Left ventricle myocardium superior (tissue), 1 donor: ENCODE measurements at regions not wholly inside any gene's neighbourhood (a gene's known extent, or its start where the extent isn't known, plus 50 kb on each side); places are given as distances from the start of the nearest gene placed in this dataset.
"Not testable (repeated sequence)": the region's sequence is repeated elsewhere in the genome, so short reads cannot be mapped to it uniquely, and the experiment has no call there.

ENCODE experiments used
- ATAC-seq: fragments of 200-7000 bp; cut with Tn5 transposase; one replicate; pipeline ENCODE4 v1.9.1; 2020; ENCODE audit warnings: mild to moderate bottlenecking, moderate library complexity
- DNase-seq: peaks from one replicate; pipeline ENCODE4 v3.0.0-alpha.2; 2020
- intact Hi-C: fragments of 100-400 bp; cut with micrococcal nuclease; formaldehyde crosslinking; loops from one replicate; pipeline ENCODE4 v1.11.0; 2022
- donor health status: DM: no; HTN: yes; CAD: no; lungs with severe emphysema.

DNA sequence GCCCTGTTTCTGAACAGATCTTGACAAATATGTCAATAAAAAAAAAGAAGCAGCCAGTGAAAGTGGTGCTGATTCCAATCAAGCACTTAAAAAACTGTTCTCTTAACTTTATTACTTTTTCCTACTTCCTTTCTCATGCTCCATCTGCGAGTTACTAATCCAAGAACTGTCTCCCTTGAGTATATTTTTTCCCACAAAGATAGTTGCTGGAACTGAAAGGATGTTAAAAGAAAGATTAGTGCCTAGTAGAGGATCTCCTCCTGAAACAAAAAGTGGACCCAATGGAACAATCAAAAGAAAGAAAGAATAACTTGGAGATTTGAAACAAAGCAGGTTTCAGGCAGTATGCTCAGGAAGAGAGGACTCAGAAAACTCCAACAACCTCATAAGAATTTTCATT is 1034.8 kb downstream of the PCDH17 start:
- ATAC-seq (no peak), DNase-seq (no peak)
- intact Hi-C loops: no loop called here

DNA sequence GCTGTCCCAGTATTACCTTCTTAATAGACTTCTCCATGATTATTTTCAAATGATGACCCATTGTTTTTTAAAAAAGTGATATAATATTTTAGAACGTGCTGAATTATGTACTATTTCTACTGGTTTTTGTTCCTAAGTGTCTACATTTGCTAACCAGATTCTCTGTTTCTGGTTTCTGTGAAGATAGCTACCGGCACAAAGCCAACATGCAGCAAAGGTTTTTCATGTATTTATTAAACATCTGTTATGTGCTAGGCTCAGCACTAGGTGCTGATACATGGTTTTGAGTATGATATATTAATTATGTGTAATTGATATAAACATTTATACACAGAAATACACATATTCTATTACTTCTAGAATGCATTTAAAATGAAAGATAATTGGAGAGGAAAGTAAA is 1035.6 kb downstream of the PCDH17 start:
- intact Hi-C loops: no loop called here
- ATAC-seq: no peak

DNA sequence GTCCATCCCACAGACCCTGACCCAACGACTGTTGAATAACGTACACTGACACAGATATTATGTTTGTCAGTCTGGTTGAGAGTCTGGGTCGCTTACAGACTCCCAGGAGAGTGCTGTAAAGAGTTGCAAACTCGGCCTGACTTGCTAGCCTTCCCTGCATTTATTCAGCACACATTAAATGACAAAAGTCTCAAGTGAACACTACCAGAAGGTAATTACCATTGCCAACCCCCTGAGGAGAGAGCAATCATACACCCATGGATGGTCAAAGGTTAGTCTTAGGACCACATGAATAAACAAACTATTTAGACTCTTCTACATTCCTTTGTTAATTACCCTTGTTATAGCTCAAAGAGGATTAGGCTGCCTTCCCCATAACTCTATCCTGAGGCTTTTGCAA is 1048.6 kb downstream of the PCDH17 start:
- intact Hi-C loops: no loop called here
- ATAC-seq (no peak), DNase-seq (no peak)

More for the DNA sequence above, 1035.6 kb downstream of the PCDH17 start:
- no peak for DNase-seq

DNA sequence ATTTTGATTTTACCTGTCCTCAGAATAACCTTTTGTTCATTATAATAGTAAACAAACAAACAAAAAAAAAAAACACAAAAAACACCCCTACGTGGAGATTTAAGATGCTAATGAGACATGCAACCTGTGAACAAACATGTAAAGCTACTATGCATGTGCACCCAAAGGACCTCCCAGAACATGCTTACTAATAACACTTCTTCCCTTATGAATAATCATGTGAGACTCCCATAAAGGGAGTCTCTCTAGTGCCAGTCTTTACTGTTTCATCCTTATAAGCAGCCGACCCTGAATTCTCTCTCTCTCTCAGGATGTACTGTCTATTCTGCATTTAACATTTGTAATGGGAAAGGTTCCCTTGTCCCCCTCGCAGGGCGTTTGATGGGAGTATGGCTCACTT is 1051.1 kb downstream of the PCDH17 start:
- ATAC-seq (no peak), DNase-seq (no peak)
- intact Hi-C loops: no loop called here

DNA sequence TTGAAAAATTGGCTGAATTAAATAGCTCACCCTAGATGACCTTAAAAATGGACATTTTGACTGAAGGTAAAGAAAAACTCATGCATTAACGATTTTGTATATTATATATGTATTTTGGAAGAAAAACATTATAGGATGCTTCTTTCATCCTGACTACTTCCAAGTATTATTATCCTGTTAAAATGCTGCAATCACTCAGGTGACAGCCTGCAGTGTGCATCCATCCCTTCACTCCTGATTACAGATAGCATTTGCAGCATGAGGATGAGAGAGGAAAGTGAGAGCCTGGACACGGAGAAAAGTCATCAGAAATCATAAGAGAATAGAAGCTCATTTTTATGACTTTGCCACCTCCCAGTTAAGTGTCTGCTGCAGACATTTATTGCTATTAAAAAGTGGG is 1055.6 kb downstream of the PCDH17 start:
- DNase-seq: no peak
- intact Hi-C loops: no loop called here
- ATAC-seq: no peak

DNA sequence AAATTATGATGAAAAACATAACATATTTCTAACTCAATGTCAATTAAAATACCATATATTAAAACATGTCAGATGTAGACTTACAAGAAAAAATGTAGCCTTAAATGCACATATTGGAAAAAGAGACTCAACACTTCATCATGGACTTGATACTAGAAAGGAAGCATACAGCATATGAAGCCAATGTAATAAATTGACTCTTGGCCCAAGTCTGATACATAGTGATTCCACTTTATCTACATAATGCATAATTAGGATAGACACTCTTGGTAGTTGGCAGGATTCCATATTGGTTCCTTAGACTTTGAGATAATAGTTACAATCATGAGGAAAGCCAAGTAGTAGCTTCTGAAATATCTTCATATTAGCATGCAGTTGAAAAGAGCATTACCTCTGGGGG is 1067.0 kb downstream of the PCDH17 start:
- intact Hi-C loops: no loop called here
- no peak for ATAC-seq

DNA sequence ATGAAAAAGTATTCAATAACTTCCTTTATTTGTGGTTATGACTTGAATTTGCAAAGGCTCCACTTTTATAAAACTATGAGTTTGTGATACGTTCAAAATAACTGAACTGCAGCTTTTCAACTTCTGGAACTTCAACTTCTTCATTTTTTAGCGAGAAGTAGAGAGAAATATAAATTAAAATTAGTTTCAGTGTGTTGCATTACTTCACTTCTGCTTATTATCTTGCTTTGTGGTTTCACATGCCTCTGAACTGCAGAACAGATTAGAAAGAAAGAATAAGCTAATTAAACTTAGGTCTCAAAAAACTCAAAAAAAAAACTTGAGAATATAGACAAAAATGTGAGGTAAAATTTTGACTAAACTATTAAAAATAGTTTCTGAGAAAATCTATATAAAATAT is 1073.4 kb downstream of the PCDH17 start:
- no peak for DNase-seq
- intact Hi-C loops: no loop called here

More for the DNA sequence above, 1067.0 kb downstream of the PCDH17 start:
- DNase-seq: no peak

DNA sequence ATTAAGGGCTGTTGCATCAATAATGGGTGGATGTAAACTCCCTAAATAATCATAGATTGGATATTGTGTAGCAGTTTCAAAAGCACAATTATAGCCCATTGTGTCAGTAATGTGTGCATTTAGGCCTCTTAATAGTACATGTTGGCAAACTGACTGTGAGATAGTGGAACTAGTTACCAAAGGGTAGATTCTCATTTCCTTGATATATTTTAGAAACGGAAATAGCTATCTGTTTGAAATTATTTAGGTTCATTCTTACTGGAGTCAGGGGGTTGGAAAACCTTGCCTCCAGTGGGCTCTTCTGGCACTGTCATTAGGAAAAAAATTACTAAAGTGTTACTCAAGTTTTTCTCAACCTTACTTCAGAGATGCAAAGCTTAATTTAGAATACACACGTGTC is 1074.9 kb downstream of the PCDH17 start:
- intact Hi-C loops: no loop called here
- ATAC-seq (no peak), DNase-seq (no peak)

More for the DNA sequence above, 1073.4 kb downstream of the PCDH17 start:
- no peak for ATAC-seq

DNA sequence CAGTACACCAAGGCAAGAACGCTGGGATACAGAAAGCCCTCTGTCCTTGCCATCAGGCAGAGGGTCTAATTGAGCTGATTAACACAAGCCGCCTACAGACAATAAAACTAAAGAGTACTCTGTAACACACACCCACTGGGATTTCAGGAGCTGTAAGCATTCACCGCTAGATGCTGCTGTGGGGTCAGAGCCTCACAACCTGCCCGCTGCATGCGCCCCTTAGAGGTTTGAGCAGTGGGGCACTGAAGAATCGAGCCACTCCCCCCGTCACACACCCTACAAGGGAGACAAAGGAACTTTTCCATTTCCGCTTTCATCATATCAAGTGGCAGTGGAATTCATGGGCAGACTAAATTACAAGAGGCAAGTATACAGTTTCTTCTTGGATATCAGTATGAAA is 1080.6 kb downstream of the PCDH17 start:
- intact Hi-C loops: no loop called here
- ATAC-seq (no peak), DNase-seq (no peak)

DNA sequence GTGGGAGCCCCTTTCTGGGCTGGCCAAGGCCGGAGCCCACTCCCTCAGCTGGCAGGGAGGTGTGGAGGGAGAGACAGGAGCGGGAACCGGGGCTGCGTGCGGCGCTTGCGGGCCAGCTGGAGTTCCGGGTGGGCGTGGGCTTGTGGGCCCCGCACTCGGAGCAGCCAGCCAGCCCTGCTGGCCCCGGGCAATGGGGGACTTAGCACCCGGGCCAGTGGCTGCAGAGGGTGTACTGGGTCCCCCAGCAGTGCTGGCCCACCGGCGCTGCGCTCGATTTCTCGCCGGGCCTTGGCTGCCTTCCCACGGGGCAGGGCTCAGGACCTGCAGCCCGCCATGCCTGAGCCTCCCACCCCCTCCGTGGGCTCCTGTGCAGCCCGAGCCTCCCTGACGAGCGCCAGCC is 1082.5 kb downstream of the PCDH17 start:
- DNase-seq, intact Hi-C loops, ATAC-seq: not testable (repeated sequence)

DNA sequence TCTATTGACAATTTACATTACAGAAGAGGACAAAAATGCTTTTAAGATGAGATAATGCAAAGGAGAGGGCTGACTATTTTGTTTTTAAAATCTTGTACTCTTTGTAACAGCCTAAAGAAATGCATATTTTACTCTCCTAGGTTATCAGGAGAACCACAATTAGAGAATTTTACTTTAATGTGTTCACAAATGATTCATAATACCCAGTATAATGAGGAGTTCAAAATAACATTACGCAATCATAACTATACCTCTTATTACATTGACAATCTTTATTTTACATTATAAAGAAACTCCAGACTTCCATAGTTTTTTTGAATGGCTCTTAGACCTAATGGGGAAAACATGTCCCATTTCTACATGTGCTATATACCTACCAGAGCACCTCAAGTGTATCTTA is 1089.7 kb downstream of the PCDH17 start:
- intact Hi-C loops: no loop called here

DNA sequence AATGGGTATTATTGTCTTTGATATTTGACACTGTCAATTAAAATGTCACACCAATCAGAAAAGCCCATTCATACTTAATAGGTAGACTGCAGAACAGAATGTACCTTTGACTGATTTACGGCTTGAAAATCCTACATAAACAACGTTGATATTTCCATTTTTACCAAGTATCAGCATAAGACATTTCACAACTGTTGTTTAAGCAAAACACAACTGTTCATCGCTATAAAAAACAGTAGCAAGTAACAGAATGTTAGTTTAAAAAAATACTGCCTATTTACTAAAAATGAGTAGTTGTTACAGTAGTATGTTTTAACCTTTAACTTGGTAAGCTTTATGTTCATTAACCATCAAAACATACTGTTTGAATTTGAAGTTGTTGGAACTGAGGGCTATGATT is 1096.6 kb downstream of the PCDH17 start:
- no peak for ATAC-seq
- DNase-seq: no peak
- intact Hi-C loops: no loop called here

More for the DNA sequence above, 1089.7 kb downstream of the PCDH17 start:
- DNase-seq (no peak), ATAC-seq (no peak)

DNA sequence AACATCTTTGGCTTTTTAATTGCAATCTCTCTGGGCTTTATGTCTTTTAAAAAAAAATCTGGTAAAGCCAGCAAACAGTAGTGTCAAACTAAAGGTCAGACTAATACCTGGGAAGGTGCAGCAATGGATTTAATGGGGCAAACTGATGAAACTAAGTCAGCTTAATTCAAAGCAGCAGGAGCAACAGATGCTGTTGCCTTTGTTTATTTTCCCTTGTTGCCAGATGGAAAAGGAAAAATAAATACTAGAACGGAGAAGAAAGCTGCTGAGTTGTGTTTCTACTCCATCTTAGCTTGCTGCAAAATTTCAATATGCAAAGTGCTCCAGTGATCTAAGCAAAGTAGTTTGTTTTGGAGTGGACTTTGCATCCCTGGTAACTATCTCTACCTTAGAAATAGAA is 1097.8 kb downstream of the PCDH17 start:
- intact Hi-C loops: no loop called here
- ATAC-seq (no peak), DNase-seq (no peak)

DNA sequence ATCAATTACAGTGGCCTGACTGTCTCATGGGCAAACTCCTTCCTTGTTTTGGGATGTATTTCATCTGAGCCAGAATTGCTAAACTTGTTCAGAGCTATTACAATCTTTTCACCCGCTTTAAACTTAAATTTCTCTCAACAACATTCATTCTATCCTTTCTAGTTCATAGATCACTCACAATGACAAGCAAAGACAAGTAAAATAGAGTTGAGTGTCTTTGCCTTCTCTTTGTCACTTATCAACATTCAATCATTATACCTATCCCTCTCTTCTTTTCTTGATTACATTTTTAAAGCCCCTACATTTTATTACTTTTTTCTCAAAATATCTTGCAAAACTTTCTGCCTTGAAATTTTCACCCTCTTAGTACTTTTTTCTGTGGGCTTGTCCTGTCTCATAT is 1113.1 kb downstream of the PCDH17 start:
- intact Hi-C loops: no loop called here
- ATAC-seq (no peak), DNase-seq (no peak)

DNA sequence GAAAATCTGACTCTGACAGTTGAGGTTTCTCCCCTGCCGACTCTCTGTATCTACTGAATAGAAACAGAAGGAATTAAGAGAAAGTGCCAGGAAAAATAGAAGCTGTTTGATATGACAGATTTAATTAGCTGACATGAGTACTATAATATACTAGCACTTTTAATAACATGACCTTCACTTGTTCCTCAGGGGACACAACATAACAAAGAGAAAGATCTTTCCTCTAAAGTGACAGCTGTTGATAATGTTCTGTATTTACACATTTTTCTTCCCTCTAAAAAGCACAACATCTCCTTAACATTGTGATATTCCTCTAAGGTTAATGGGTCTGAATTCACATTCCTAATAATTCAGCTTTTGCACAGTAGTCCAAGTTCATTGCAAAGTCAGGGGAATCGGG is 1136.0 kb downstream of the PCDH17 start:
- intact Hi-C loops: no loop called here
- ATAC-seq (no peak), DNase-seq (no peak)

DNA sequence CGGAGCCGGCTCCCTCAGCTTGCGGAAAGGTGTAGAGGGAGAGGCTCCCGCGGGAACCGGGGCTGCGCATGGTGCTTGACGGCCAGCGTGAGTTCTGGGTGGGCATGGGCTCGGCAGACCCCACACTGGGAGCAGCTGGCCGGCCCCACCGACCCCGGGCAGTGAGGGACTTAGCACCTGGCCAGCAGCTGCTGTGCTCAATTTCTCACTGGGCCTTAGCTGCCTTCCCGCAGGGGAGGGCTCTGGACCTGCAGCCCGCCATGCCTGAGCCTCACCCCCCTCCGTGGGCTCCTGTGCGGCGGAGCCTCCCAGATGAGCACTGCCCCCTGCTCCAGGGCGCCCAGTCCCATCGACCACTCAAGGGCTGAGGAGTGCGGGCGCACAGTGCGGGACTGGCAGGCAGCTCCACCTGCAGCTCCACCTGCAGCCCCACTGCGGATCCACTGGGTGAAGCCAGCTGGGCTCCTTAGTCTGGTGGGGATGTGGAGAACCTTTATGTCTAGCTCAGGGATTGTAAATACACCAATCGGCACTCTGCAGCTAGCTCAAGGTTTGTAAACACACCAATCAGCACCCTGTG is 1141.8 kb downstream of the PCDH17 start:
- intact Hi-C loops: no loop called here
- DNase-seq (no peak), ATAC-seq (no peak)

DNA sequence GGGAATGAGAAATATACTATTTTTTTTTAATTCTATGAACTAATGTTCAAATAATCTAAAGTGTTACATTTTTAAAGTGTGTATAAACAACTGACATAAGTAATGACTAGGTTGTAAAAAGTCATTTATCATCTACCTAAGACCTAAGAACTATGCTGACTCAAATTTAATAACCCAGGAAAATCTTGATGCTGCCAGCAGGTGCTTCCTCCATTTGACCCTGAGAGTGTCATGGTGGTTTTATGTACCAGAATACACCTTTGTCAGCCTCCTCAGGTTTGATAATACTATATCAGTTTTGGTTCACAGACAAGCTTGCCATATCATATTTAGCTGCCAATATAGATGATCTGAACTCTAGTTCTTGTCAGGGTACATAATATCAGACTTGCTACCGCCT is 1151.2 kb downstream of the PCDH17 start:
- ATAC-seq (no peak), DNase-seq (no peak)
- intact Hi-C loops: no loop called here

DNA sequence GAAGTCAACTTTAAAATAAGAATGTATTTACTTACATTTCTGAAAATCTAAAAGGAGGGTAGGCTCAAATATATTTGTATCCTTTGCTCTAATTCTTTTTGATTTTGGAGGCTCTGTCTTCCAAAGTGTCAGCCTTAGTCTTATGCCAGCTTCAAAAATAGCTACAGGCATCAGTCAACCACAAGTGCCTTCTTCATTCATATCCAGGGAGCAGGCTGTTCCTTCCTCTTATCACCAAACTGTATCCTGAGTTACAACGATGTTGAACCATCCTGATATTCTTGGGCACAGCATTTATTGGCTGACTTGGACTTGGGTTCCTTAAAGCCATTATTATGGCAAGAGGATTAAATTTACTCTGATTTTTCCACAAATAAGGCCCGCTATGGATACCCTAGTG is 1161.3 kb downstream of the PCDH17 start:
- ATAC-seq (peak; percentile 98), DNase-seq (no peak)
- intact Hi-C loops: no loop called here

DNA sequence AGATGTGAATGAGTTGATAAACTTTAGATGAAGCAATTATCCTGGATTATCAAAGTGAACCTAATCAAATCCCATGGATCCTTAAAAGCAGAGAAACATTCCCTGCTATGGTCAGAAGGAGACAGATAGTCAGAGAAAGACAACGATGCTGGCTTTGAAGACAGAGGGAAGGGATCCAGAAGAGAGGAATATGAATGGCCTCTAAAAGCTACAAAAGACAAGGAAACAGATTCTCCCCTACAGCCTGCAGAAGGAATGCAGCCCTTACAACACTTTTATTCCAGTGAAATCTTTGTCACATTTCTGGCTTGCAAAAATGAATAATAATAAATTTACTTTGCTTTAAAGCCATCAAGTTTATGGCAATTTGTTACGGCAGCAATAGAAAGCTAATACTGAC is 1164.2 kb downstream of the PCDH17 start:
- ATAC-seq (no peak), DNase-seq (no peak)
- intact Hi-C loops: no loop called here

DNA sequence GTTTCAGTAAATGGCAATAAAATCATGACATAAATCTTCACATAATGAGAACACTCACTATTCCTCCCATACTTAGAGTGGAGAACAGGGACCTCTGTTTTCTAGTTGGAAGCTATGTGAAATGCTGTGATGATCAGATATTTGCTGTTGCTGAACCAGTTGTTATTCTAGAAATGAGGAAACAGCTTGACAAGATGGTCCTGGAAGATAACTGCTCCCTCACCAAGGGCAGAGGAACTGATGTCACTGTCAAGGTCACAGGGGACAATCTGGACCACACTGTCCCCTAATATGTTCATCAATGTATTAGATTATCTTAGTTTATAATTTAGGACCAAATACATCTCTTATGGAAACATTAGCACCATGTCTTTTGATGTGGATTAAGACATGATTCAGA is 1173.3 kb downstream of the PCDH17 start:
- ATAC-seq (no peak), DNase-seq (no peak)
- intact Hi-C loops: no loop called here

DNA sequence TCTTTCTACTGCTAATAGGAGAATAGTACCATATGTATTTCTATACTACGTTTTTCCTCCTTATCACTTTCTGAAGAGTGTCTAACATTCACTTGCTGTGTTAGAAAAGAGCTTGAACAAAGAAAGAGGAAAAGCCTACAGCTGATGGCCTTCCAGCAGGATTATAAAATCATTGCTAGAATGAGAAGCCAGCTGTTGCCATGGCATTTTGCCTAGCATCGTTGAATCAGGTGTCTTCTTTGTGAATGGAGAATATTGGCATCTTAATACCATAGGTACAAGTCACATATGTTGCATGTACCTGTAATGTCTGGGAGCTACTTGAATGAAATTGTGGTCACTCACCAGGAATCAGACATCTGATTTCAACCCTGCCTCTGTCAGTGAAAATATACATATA is 1174.9 kb downstream of the PCDH17 start:
- intact Hi-C loops: no loop called here
- no peak for DNase-seq
- no peak for ATAC-seq

DNA sequence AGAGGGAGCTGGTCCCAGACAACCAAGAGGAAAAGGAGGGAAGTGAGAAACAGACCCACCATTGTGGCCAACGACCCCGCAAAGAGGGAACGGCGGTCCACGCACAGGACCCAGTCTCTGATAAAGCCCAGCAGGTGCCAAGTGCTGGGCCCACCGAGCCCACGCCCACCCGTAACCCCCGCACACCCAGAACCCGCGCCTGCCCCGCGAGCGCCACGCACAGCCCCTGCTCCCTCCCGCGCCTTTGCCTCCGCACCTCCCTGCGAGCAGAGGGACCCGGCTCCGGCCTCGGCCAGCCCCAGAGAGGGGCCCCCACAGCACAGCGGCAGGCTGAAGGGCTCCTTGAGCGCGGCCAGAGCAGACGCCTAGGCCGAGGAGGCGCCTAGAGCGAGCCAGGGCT is 1192.2 kb downstream of the PCDH17 start:
- ATAC-seq (no peak), DNase-seq (no peak)
- intact Hi-C loops: no loop called here
